Upper lobe of left lung (tissue), 6 donors: ENCODE measurements at regions not wholly inside any gene's neighbourhood (a gene's known extent, or its start where the extent isn't known, plus 50 kb on each side); places are given as distances from the start of the nearest gene placed in this dataset.

Experiments used
- ATAC-seq, 2 donors: fragments of 200-7000 bp; cut with Tn5 transposase; one replicate each; pipeline ENCODE4 v1.9.1; 2022; ENCODE audit warnings: mild to moderate bottlenecking in 2 of 2, moderate library complexity in 2 of 2; ENCODE audit not compliant: low FRiP score in 2 of 2
- DNase-seq, 2 donors: peaks; one replicate each; pipeline ENCODE4 v3.0.0-alpha.2; 2019 to 2020
- H3K27ac ChIP-seq, 4 donors: fragments of 200-600 bp; sonication (generic); one replicate each; pipeline ENCODE4 v1.5.1; 2016 to 2019
- H3K27me3 ChIP-seq, 4 donors: fragments of 200-600 bp; sonication (generic); one replicate each; pipeline ENCODE4 v1.5.1; 2017 to 2019
- H3K36me3 ChIP-seq, 4 donors: fragments of 200-600 bp; sonication (generic); one replicate each; pipeline ENCODE4 v1.5.1; 2016 to 2019
- H3K4me1 ChIP-seq, 4 donors: fragments of 200-600 bp; sonication (generic); one replicate each; pipeline ENCODE4 v1.5.1; 2018 to 2019
- H3K4me3 ChIP-seq, 4 donors: fragments of 200-600 bp; sonication (generic); one replicate each; pipeline ENCODE4 v1.5.1; 2017 to 2019; ENCODE audit warnings: mild to moderate bottlenecking in 2 of 4, moderate library complexity in 1 of 4
- H3K9me3 ChIP-seq, 4 donors: fragments of 200-600 bp; sonication (generic); one replicate each; pipeline ENCODE4 v1.5.1; 2018 to 2019
- EP300 ChIP-seq, 4 donors: sonication (generic); formaldehyde crosslinking; IDR thresholded peaks; one replicate each; pipeline ENCODE4 v1.5.1; 2017; ENCODE audit warnings: antibody characterized with exemption in 4 of 4, control low read depth in 2 of 4
- POLR2A ChIP-seq, 4 donors: fragments of 450-650 bp; IDR thresholded peaks; one replicate each; pipeline ENCODE4 v1.5.1; 2016 to 2017; ENCODE audit warnings: antibody characterized with exemption in 4 of 4, mild to moderate bottlenecking in 2 of 4
- POLR2AphosphoS5 ChIP-seq, 2 donors: sonication (generic); formaldehyde crosslinking; IDR thresholded peaks; one replicate each; pipeline ENCODE4 v1.5.1; 2017; ENCODE audit warnings: antibody characterized with exemption in 2 of 2
- WGBS, 2 donors: methylation state at CpG; one replicate each; pipeline ENCODE4 v1.1.5; 2017 to 2018; 5-methylcytosine and 5-hydroxymethylcytosine counted together
- TF ChIP-seq, protein P1 (sequence below), 6 experiments: fragments of 450-650 bp in 4 of 6; fragments of 200-600 bp in 2 of 6; sonication (generic) in 2 of 6; IDR thresholded peaks; one replicate each; pipeline ENCODE4 v1.5.1; 2016 to 2019; ENCODE audit warnings: antibody characterized with exemption in 6 of 6
- donor health status: DM: no; HTN: no; CAD: no; lungs with moderate emphysema.
- donor health status: DM: no; HTN: yes; CAD: no; lungs with severe emphysema.

DNA sequence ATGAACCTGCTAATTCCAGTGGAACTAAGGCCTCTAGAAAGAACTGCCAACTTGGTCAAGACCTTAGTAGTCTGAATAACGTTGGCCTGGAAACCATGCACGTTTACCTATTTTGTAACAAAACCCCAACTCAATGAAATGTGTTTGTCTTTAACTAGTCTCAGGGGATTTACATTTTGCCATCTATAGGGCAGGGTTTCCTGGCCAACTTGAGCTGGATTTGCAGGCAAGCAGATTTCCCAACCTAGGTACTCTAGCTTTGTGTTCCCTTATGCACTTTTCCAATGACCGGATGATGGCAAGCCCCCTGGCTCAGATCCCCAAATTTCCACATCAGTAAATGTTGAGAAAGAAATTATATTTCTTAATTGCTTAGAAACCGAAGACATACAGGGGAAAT lies 114.5 kb downstream of the IRS2 start:
- Histone ChIP-seq H3K27me3 (no peaks in the 10 kb centered on the region), H3K36me3 (no peaks in the 10 kb centered on the region), H3K4me1 (peaks cover 0 to 8% (median 5%) of the 10 kb centered on the region in 4 donors), H3K9me3 (no peaks in the 10 kb centered on the region), H3K27ac (no peak overlapping the region), H3K4me3 (no peak overlapping the region)
- 68 to 72% methylated on average over 4 of the region's 4 CpGs for WGBS, 2 donors
- ATAC-seq (no peak), DNase-seq (no peak)
- TF ChIP-seq POLR2A (IDR thresholded peaks at IDR 0.05) (no peak), POLR2AphosphoS5 (IDR thresholded peaks at IDR 0.05) (no peak), EP300 (IDR thresholded peaks at IDR 0.05) (no peak)
- TF ChIP-seq, protein P1, sequence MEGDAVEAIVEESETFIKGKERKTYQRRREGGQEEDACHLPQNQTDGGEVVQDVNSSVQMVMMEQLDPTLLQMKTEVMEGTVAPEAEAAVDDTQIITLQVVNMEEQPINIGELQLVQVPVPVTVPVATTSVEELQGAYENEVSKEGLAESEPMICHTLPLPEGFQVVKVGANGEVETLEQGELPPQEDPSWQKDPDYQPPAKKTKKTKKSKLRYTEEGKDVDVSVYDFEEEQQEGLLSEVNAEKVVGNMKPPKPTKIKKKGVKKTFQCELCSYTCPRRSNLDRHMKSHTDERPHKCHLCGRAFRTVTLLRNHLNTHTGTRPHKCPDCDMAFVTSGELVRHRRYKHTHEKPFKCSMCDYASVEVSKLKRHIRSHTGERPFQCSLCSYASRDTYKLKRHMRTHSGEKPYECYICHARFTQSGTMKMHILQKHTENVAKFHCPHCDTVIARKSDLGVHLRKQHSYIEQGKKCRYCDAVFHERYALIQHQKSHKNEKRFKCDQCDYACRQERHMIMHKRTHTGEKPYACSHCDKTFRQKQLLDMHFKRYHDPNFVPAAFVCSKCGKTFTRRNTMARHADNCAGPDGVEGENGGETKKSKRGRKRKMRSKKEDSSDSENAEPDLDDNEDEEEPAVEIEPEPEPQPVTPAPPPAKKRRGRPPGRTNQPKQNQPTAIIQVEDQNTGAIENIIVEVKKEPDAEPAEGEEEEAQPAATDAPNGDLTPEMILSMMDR (IDR thresholded peaks at IDR 0.05): no peak

DNA sequence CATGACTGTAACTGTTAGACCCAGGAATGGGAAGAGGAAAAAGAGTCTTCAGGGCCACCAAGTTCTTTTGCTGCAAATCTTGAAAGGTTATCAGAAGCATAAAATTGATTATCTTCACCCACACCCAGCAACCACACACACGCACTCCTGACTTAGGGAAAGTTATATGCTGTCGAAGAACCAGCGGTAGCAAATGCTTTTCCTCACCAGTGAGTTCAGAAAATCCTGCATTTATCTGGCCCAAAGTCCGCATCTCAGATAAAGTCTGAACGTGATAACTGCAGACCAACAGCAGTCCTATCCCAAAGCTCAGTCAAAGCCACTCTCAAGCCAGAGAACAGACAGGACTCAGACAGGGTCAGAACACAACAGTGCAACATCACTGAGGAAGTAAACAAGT lies 115.6 kb downstream of the IRS2 start:
- DNase-seq: no peak
- no peaks in the 10 kb centered on the region for H3K9me3 ChIP-seq
- no peaks in the 10 kb centered on the region for H3K36me3 ChIP-seq
- H3K4me3 ChIP-seq: no peak overlapping the region
- no peak for ATAC-seq
- TF ChIP-seq EP300 (IDR thresholded peaks at IDR 0.05) (no peak), POLR2A (IDR thresholded peaks at IDR 0.05) (no peak), POLR2AphosphoS5 (IDR thresholded peaks at IDR 0.05) (no peak)
- TF ChIP-seq, protein P1 (IDR thresholded peaks at IDR 0.05): no peak
- H3K4me1 ChIP-seq: peaks cover 0 to 8% (median 5%) of the 10 kb centered on the region in 4 donors
- H3K27me3 ChIP-seq: no peaks in the 10 kb centered on the region
- WGBS, 2 donors: 90 to 99% methylated on average over 5 of the region's 5 CpGs
- no peak overlapping the region for H3K27ac ChIP-seq

DNA sequence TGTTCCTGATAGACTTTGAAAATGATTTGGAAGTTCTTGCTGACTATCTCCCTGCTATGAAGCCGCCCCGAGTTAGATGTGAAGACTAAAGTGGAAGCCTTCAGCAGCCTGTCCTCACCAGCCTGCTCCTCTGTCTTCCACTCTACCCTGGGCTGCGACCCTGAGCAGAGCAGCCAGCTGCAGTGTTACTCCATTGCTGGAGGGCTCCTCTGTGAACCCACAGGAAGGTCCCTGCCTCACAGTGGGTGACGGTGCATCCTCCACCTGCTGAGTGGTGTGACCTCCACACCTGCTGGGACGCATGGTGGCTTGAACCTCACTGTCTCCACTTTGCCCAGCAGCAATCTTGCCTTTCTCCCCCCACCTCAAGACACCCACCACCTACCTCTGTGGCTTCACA lies 116.4 kb downstream of the IRS2 start:
- Histone ChIP-seq H3K9me3 (no peaks in the 10 kb centered on the region), H3K36me3 (no peaks in the 10 kb centered on the region), H3K4me1 (peaks cover 0 to 8% (median 5%) of the 10 kb centered on the region in 4 donors), H3K27ac (no peak overlapping the region), H3K27me3 (no peaks in the 10 kb centered on the region), H3K4me3 (no peak overlapping the region)
- peak in 1 of 2 donors; percentile 54 for ATAC-seq
- no peak for DNase-seq
- TF ChIP-seq POLR2AphosphoS5 (IDR thresholded peaks at IDR 0.05): no peak
- no peak for TF ChIP-seq EP300 (IDR thresholded peaks at IDR 0.05)
- no peak for TF ChIP-seq POLR2A (IDR thresholded peaks at IDR 0.05)
- TF ChIP-seq, protein P1 (IDR thresholded peaks at IDR 0.05): no peak
- 76 to 86% methylated on average over 5 of the region's 5 CpGs for WGBS, 2 donors

DNA sequence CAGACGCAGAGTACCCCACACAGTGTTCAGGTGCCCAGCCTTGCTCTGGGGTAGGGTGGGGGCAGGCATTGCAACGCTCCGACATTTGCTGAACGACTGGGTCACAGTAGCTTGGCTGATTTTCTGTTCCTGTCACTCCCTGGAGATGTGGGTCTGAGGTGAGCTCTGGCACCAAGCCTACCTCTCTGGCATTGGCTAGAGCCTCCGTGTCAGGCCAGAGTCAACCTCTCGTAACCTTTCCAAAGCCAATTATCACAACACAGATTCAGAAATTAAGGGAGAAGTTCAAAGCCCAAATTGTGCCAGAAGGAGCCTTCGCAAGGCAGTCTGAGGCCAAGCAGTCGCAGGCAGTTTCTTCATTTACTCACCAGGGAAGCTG lies 117.2 kb downstream of the IRS2 start:
- Histone ChIP-seq H3K9me3 (no peaks in the 10 kb centered on the region), H3K27ac (no peak overlapping the region), H3K4me1 (peaks cover 0 to 8% (median 5%) of the 10 kb centered on the region in 4 donors), H3K4me3 (no peak overlapping the region), H3K27me3 (no peaks in the 10 kb centered on the region), H3K36me3 (no peaks in the 10 kb centered on the region)
- 78% methylated on average over 5 to 8 of the region's 8 CpGs for WGBS, 2 donors
- TF ChIP-seq POLR2AphosphoS5 (IDR thresholded peaks at IDR 0.05): no peak
- TF ChIP-seq POLR2A (IDR thresholded peaks at IDR 0.05): no peak
- no peak for TF ChIP-seq EP300 (IDR thresholded peaks at IDR 0.05)
- TF ChIP-seq, protein P1 (IDR thresholded peaks at IDR 0.05): no peak
- DNase-seq: no peak
- no peak for ATAC-seq

DNA sequence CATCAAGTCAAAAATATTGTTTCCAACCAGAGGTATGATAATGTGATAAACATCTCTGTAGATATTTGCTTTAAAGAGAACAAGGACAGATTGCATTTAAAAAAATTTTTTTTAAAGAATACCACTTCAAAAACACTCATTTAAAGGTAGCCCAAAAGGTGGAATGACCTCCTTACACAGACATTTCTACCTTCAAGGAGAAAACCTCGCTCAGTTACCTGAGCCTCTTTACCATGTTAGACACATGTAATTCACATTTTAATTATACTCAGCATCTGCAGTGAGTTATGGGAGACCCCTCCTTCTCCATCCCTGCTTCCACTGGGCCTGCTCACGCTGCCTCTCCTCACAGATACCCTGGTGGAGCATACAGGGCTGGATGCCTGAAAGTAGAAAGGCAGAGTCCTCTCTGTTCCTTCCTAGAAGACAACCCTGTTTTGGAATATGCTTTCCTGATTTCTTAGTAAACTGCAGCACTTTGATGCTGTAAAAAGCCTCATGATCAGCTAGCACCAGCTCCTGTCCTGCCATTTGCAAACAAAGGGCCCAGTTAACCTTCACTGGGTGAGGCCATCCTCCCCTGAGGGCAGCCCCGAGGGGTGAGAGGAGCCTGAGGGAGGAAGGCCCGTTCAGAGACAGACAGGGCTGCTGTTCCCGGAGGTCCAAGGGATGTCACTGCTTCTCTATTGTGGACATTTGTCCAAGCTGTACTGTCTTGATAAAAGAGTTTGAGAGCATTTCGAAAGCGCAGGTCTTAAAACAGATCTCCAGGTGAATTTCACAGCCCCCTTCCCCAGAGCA lies 117.8 kb downstream of the IRS2 start:
- DNase-seq (no peak), ATAC-seq (no peak)
- TF ChIP-seq EP300 (IDR thresholded peaks at IDR 0.05) (no peak), POLR2AphosphoS5 (IDR thresholded peaks at IDR 0.05) (no peak), POLR2A (IDR thresholded peaks at IDR 0.05) (no peak)
- TF ChIP-seq, protein P1 (IDR thresholded peaks at IDR 0.05): no peak
- H3K36me3 ChIP-seq: no peaks in the 10 kb centered on the region
- no peaks in the 10 kb centered on the region for H3K9me3 ChIP-seq
- H3K4me3 ChIP-seq: no peak overlapping the region
- H3K4me1 ChIP-seq: peaks cover 0 to 8% (median 5%) of the 10 kb centered on the region in 4 donors
- H3K27ac ChIP-seq: no peak overlapping the region
- H3K27me3 ChIP-seq: no peaks in the 10 kb centered on the region
- 74 to 81% methylated on average over 6 to 7 of the region's 7 CpGs for WGBS, 2 donors
